ENCODE measurements at regions not wholly inside any gene's neighbourhood (a gene's known extent, or its start where the extent isn't known, plus 50 kb on each side); places are given as distances from the start of the nearest gene placed in this dataset.

DNA sequence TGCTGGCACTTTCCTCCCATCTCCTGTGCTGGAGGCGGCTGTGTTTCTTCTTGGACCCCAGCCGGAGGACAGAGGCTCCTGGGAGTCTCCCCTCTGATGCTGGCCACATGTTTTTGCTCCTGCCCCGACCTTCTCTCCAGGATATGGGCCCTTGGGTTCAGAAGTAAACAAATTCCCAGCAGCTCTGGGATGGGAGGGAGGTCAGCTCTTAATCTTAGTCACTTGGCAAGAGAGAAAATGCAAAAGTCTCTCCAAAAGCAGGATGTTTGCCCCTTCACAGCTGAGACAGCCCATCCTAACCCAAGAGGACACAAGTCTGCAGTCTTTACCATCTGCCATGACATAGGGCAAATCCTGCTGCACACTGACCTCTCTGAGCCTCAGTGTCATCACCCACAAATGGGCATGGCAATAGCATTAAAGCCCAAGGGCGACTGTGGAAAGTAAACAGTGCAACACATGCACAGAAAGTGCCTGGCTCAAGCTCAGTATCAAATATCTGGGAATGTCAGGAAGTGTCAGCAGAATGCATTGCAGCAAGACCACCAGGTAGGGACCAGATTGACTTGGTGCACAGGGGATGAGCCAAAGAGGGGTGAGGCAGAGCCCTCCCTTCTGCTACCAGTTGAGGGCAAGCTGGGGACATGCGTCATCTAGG, 117.0 kb upstream of the CXCL14 start:
- TF ChIP-seq POLR2A (IDR thresholded peaks at IDR 0.05; ENCODE audit: low read depth, low read length) (no peak), TAF1 (IDR thresholded peaks at IDR 0.05; ENCODE audit: borderline replicate concordance, low read depth, low read length) (no peak), POLR2AphosphoS5 (IDR thresholded peaks at IDR 0.05; ENCODE audit: low read depth, low read length) (no peak)
- DNase-seq (ENCODE audit: insufficient read length) (no peak), FAIRE-seq (no peak)

DNA sequence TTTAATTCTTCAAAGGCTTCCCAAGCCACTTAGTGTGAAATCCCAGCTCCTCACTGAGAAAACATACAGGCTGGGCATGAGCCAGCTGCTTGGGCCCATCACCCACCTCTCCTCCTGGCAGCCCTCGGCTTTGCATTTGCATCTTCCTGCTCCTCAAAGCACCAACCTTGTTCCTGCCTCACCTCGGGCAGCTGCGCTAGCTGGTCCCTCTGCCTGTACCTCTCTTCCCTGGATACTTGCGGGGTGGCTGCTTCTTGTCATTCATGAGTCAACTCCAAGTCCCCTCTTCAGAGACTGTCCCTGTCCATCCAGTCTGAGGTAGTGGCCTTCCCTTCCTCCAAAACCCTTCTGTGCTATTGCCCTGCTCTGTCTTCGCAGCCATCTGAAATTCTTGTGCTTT, 116.1 kb upstream of the CXCL14 start:
- TF ChIP-seq POLR2A (IDR thresholded peaks at IDR 0.05; ENCODE audit: low read depth, low read length) (no peak), POLR2AphosphoS5 (IDR thresholded peaks at IDR 0.05; ENCODE audit: low read depth, low read length) (no peak)
- no peak for FAIRE-seq
- DNase-seq (ENCODE audit: insufficient read length): no peak

DNA sequence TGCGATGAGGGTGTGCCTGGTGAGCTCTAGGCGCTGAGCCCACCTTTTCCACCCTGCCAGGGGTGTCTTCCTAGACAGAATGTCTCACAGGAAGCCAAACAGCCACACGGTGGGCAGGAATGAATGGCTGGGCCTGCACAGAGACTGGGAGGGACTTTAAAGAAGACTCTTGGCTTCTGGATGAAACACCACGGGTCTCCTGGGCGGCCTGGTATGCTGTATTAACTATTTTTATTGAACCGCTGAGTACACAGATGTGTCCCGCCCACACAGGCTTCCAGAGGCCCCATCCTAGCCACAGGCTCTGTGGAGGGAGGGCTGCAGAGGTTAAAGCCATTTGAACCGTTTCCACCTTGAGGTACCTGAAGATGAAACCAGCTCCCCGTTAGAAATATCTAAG, 115.2 kb upstream of the CXCL14 start:
- no peak for TF ChIP-seq TAF1 (IDR thresholded peaks at IDR 0.05; ENCODE audit: borderline replicate concordance, low read depth, low read length)
- TF ChIP-seq POLR2A (IDR thresholded peaks at IDR 0.05; ENCODE audit: low read depth, low read length): no peak
- no peak for TF ChIP-seq POLR2AphosphoS5 (IDR thresholded peaks at IDR 0.05; ENCODE audit: low read depth, low read length)
- DNase-seq (ENCODE audit: insufficient read length): no peak
- FAIRE-seq: no peak

DNA sequence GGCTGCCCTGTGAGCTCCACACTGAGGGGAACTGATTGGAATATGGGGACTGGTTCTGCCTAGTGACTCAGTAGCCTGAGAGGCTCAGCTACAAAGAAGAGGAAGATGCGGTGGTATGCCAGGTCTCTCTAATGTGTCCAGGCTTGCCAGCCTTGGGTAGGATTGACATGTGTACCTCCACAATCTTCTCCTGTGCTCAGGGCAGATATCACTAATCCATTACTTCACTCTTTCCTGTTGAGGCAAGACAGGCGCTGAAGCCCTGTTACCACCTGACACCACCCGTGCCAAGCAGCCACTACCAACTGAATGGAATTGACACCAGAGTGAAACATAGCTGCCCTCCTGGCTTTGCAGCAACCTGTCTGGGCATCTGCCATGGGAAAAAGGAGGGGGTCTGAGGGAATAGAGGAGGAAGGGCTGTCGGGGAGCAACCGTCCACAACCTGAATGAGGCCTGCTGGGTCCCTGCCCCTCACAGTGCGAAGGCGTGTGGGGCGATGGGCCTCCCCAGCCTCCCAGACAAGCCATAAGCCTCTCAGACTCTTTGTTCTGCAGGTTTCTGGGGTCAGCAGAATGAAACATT, 114.7 kb upstream of the CXCL14 start:
- TF ChIP-seq POLR2A (IDR thresholded peaks at IDR 0.05; ENCODE audit: low read depth, low read length) (no peak), POLR2AphosphoS5 (IDR thresholded peaks at IDR 0.05; ENCODE audit: low read depth, low read length) (no peak), TAF1 (IDR thresholded peaks at IDR 0.05; ENCODE audit: borderline replicate concordance, low read depth, low read length) (no peak)
- FAIRE-seq: no peak

DNA sequence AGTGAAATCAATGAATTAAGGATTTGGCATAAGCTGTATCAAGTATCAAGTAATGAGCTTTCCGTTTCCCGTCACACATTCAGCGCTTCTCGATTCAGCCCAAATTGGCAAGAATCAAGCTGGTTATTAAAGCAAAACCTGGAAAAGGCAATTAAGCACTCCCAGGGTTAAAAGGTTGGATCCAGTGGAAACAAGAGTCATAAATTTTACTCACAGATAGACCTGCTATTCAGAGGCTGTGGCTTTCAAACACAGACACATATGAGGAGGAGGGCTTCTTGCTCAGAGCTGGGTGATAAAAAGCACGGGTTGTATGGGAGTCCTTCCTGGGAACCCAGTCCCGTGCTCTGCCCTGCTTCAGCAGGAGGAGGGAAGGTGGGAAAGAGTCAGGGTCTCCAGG, 112.3 kb upstream of the CXCL14 start:
- TF ChIP-seq TAF1 (IDR thresholded peaks at IDR 0.05; ENCODE audit: borderline replicate concordance, low read depth, low read length) (no peak), POLR2AphosphoS5 (IDR thresholded peaks at IDR 0.05; ENCODE audit: low read depth, low read length) (no peak), POLR2A (IDR thresholded peaks at IDR 0.05; ENCODE audit: low read depth, low read length) (no peak)
- DNase-seq (ENCODE audit: insufficient read length) (no peak), FAIRE-seq (no peak)

More for the DNA sequence above, 114.7 kb upstream of the CXCL14 start:
- DNase-seq (ENCODE audit: insufficient read length): no peak

DNA sequence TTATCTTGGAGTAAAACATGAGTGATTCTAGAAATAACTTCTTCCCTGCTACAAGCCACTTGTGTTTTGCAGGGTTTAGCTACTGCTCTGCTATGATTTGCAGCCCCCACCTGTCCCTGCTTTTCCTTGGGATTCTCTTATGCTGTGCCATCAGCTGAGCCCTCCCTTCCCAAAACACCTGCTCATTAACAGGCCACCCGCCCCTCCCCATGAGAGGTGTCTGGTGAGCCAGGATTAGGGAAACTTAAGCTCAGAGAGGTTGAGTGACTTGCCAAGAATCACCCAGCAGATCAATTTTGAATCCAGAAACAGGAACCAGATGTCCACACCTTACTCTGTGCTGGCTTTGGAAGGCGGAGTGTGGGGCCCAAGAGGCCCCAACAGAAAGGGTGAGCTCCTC, 111.7 kb upstream of the CXCL14 start:
- DNase-seq (ENCODE audit: insufficient read length) (no peak), FAIRE-seq (no peak)
- no peak for TF ChIP-seq POLR2AphosphoS5 (IDR thresholded peaks at IDR 0.05; ENCODE audit: low read depth, low read length)
- TF ChIP-seq TAF1 (IDR thresholded peaks at IDR 0.05; ENCODE audit: borderline replicate concordance, low read depth, low read length): no peak
- no peak for TF ChIP-seq POLR2A (IDR thresholded peaks at IDR 0.05; ENCODE audit: low read depth, low read length)

DNA sequence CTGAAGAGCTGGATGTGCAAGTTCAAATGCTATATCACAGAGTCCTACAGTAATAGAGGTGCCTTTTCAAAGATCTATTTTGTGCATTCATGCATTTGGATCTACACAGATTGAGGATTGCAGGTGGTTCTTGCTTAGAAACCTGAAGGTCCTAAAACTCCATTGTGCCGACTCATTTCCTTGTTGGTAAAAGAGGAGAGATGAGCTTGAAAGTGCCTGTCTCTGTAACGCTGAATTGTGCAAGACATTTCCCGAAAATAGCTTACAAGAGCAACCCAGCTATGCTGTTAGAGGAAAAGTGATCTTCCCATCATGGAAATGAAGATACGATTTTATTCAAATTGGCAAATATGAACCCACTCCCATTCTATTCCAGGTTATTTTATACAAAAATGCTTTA, 110.7 kb upstream of the CXCL14 start:
- no peak for DNase-seq (ENCODE audit: insufficient read length)
- TF ChIP-seq POLR2AphosphoS5 (IDR thresholded peaks at IDR 0.05; ENCODE audit: low read depth, low read length): no peak
- TF ChIP-seq POLR2A (IDR thresholded peaks at IDR 0.05; ENCODE audit: low read depth, low read length): no peak
- TF ChIP-seq TAF1 (IDR thresholded peaks at IDR 0.05; ENCODE audit: borderline replicate concordance, low read depth, low read length): no peak
- no peak for FAIRE-seq

DNA sequence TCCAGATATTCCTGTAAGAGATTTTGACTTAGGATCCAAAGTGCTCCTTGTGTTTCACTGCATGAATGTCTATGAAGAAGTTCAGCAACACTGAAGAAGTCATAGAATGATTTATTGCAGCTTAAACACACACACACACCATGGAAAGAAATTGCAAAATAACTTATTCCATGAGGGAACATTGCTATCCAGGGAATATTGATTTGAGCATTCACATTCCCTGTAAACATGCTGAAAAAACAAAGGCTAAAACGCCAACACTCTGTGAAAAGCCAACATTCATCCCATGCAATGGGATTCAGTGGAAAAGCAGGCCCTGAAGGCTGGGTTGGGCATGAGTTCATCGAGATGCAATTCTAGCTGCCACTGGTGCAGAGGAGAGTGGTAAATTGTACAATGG, 109.6 kb upstream of the CXCL14 start:
- DNase-seq (ENCODE audit: insufficient read length) (no peak), FAIRE-seq (no peak)
- TF ChIP-seq POLR2A (IDR thresholded peaks at IDR 0.05; ENCODE audit: low read depth, low read length) (no peak), POLR2AphosphoS5 (IDR thresholded peaks at IDR 0.05; ENCODE audit: low read depth, low read length) (no peak), TAF1 (IDR thresholded peaks at IDR 0.05; ENCODE audit: borderline replicate concordance, low read depth, low read length) (no peak)

DNA sequence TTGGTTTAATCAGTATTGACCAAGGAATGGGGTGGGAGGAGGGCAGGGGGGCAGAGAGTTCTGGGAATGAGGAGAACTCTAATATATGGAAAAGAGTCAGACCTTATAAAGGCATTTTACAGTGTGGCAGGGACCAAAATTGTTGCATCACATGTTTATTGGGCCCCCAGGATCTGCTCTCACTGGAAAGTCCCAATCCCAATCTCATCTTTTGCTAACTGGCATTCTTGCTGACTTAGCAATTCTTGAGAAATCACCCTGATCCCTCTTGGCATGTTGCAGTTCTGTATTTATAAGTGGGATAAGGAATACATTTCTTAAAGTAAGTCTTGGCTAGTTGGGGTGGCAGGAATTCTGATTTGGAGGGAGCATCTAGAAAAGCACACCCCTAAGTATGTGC, 104.4 kb upstream of the CXCL14 start:
- no peak for FAIRE-seq

DNA sequence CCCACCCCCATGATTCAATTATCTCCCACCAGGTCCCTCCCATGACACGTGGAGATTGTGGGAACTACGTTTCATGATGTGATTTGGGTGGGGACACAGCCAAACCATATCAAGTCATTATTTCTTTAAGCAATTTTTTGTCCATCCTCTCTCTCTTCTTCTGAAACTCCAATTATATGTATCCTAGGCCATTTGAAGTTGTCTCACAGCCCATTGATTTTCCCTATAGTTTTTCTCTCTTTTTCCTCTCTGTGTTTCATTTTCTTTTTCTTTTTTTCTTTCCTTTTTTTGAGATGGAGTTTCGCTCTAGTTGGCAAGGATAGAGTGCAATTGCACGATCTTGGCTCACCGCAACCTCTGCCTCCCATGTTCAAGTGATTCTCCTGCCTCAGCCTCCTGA, 101.9 kb upstream of the CXCL14 start:
- FAIRE-seq (no peak), DNase-seq (ENCODE audit: insufficient read length) (no peak)
- TF ChIP-seq POLR2AphosphoS5 (IDR thresholded peaks at IDR 0.05; ENCODE audit: low read depth, low read length) (no peak), POLR2A (IDR thresholded peaks at IDR 0.05; ENCODE audit: low read depth, low read length) (no peak), TAF1 (IDR thresholded peaks at IDR 0.05; ENCODE audit: borderline replicate concordance, low read depth, low read length) (no peak)

More for the DNA sequence above, 104.4 kb upstream of the CXCL14 start:
- no peak for DNase-seq (ENCODE audit: insufficient read length)
- TF ChIP-seq TAF1 (IDR thresholded peaks at IDR 0.05; ENCODE audit: borderline replicate concordance, low read depth, low read length): no peak
- TF ChIP-seq POLR2AphosphoS5 (IDR thresholded peaks at IDR 0.05; ENCODE audit: low read depth, low read length): no peak
- no peak for TF ChIP-seq POLR2A (IDR thresholded peaks at IDR 0.05; ENCODE audit: low read depth, low read length)

DNA sequence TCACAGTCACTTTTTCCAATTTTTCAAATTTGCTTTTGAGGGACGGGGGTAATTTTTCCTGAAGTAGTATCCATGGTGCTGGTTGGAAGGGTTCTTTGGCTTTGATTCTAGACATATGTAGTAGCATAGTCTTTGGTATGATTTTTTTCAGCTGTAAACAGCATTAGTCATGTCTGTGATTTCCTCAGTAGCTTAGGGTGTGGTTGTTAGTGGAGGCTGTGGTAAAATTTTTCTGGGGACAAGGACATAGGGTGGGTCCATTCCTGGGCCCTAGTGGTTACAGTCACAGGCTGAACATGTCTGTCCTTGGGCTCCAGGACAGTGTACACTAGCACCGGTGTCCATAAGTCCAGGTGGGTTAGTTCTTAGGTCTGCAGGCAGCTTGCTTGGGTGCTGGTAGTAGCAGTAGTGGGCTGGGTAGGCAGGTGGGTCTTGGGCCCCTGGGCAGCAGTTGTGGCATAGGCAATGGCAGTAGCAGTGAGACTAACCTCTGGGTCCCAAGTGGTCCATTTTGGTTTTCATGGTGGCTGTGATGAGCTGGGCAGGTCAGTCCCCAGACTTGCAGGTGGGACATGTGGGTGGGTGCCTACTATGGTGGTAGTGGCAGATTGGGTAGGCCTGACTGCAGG, 100.0 kb upstream of the CXCL14 start:
- no peak for FAIRE-seq
- DNase-seq (ENCODE audit: insufficient read length): no peak
- TF ChIP-seq POLR2AphosphoS5 (IDR thresholded peaks at IDR 0.05; ENCODE audit: low read depth, low read length) (no peak), POLR2A (IDR thresholded peaks at IDR 0.05; ENCODE audit: low read depth, low read length) (no peak), TAF1 (IDR thresholded peaks at IDR 0.05; ENCODE audit: borderline replicate concordance, low read depth, low read length) (no peak)

DNA sequence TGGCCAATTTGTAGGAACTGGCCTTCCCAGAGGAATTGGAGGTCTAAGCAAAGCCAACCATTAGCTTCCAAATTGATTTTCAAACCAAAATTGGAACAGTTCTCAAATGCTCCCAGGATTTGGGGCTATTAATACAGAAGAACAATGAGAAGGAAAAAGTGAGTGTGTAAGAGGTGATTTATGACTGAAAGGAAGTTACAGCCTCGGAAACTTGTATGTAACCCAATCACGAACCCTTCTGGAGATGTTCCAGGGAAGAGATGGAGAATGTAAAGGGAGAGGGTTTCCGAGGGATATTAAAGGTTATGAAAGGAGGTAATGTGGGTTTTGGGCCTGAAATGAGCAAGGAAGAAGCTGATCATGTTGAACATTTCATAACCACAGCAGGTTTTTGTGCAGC, 93.2 kb upstream of the CXCL14 start:
- no peak for DNase-seq (ENCODE audit: insufficient read length)
- TF ChIP-seq POLR2A (IDR thresholded peaks at IDR 0.05; ENCODE audit: low read depth, low read length): no peak
- no peak for TF ChIP-seq POLR2AphosphoS5 (IDR thresholded peaks at IDR 0.05; ENCODE audit: low read depth, low read length)
- no peak for TF ChIP-seq TAF1 (IDR thresholded peaks at IDR 0.05; ENCODE audit: borderline replicate concordance, low read depth, low read length)
- no peak for FAIRE-seq
